ENCODE measurements at regions not wholly inside any gene's neighbourhood (a gene's known extent, or its start where the extent isn't known, plus 50 kb on each side); places are given as distances from the start of the nearest gene placed in this dataset.

GRCh38 chr4:96063639-96064038 lies 223.7 kb downstream of the PDHA2 start:
- TF ChIP-seq NR2F2 (IDR thresholded peaks at IDR 0.05) (no peak), RXRA (IDR thresholded peaks at IDR 0.05) (no peak), ATF3 (IDR thresholded peaks at IDR 0.05) (no peak), FOXA1 (IDR thresholded peaks at IDR 0.05) (no peak), GABPA (IDR thresholded peaks at IDR 0.05 in 1 of 2, conservative IDR thresholded peaks at IDR 0.05 in 1 of 2) (no peak), REST (IDR thresholded peaks at IDR 0.05) (no peak), ZBTB33 (IDR thresholded peaks at IDR 0.05) (no peak), FOXA2 (IDR thresholded peaks at IDR 0.05) (no peak), CTCF (IDR thresholded peaks at IDR 0.05; ENCODE audit: low read depth, low read length, missing input control) (no peak), HNF4A (conservative IDR thresholded peaks at IDR 0.05) (no peak), RAD21 (IDR thresholded peaks at IDR 0.05) (no peak)
- TF ChIP-seq, protein P1, sequence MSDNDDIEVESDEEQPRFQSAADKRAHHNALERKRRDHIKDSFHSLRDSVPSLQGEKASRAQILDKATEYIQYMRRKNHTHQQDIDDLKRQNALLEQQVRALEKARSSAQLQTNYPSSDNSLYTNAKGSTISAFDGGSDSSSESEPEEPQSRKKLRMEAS (IDR thresholded peaks at IDR 0.05), result no peak
- no peaks in the 10 kb centered on the region for H3K36me3 ChIP-seq (ENCODE audit: control insufficient read depth in 4 of 4, insufficient read depth in 3 of 4, low read depth in 1 of 4, low read length in 3 of 4)
- WGBS, result 45% methylated on average over 2 of the region's 2 CpGs
- H3K4me3 ChIP-seq (ENCODE audit: low read depth in 1 of 3, low read length in 3 of 3), result no peak overlapping the region
- DNase-seq (ENCODE audit: low spot score), result no peak
- no peaks in the 10 kb centered on the region for H3K27me3 ChIP-seq (ENCODE audit: control insufficient read depth in 4 of 4, insufficient read depth in 4 of 4, low read length in 3 of 4)
- H3K9ac ChIP-seq (ENCODE audit: low read depth in 1 of 2, low read length in 2 of 2), result no peak overlapping the region
- no peak overlapping the region for H3K27ac ChIP-seq (ENCODE audit: low read depth in 1 of 2, low read length in 2 of 2)
- H3K4me1 ChIP-seq (ENCODE audit: control insufficient read depth in 4 of 4, insufficient read depth in 4 of 4, low read length in 3 of 4), result no peaks in the 10 kb centered on the region
- no peaks in the 10 kb centered on the region for H3K9me3 ChIP-seq (ENCODE audit: control insufficient read depth in 4 of 4, low read length in 3 of 4)

DNA sequence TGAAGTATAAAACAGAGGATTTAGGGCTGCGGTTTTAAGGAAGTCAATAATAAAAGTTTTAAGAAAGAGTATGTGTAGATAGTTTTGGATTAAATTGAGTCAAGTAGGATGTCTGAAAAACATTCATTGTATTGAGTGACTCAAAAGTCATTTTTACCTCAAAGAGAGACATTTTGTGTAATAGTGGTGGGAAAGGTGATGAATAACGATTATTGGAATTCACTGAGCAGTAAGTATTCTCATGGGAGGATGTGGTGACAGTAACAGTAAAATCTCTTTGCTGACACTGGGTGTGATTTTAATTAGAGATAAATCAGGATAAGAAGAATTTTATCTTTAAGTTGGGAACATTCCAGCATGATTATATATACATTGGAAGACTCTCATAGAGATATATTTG lies 233.6 kb downstream of the PDHA2 start:
- Histone ChIP-seq H3K36me3 (ENCODE audit: control insufficient read depth in 4 of 4, insufficient read depth in 3 of 4, low read depth in 1 of 4, low read length in 3 of 4) (no peaks in the 10 kb centered on the region), H3K9ac (ENCODE audit: low read depth in 1 of 2, low read length in 2 of 2) (no peak overlapping the region), H3K4me3 (ENCODE audit: low read depth in 1 of 3, low read length in 3 of 3) (no peak overlapping the region), H3K4me1 (ENCODE audit: control insufficient read depth in 4 of 4, insufficient read depth in 4 of 4, low read length in 3 of 4) (no peaks in the 10 kb centered on the region), H3K9me3 (ENCODE audit: control insufficient read depth in 4 of 4, low read length in 3 of 4) (no peaks in the 10 kb centered on the region), H3K27ac (ENCODE audit: low read depth in 1 of 2, low read length in 2 of 2) (no peak overlapping the region), H3K27me3 (ENCODE audit: control insufficient read depth in 4 of 4, insufficient read depth in 4 of 4, low read length in 3 of 4) (no peaks in the 10 kb centered on the region)
- WGBS, result 86% methylated on average over 2 of the region's 2 CpGs
- DNase-seq (ENCODE audit: low spot score), result no peak
- TF ChIP-seq SP1 (IDR thresholded peaks at IDR 0.05), result no peak
- TF ChIP-seq GABPA (IDR thresholded peaks at IDR 0.05 in 1 of 2, conservative IDR thresholded peaks at IDR 0.05 in 1 of 2), result no peak
- no peak for TF ChIP-seq HNF4A (conservative IDR thresholded peaks at IDR 0.05)
- TF ChIP-seq JUND (IDR thresholded peaks at IDR 0.05), result no peak
- no peak for TF ChIP-seq ATF3 (IDR thresholded peaks at IDR 0.05)
- TF ChIP-seq EGR1 (IDR thresholded peaks at IDR 0.05; ENCODE audit: low read depth in 2 of 2), result no peak
- no peak for TF ChIP-seq ZBTB33 (IDR thresholded peaks at IDR 0.05)
- no peak for TF ChIP-seq YY1 (IDR thresholded peaks at IDR 0.05)
- TF ChIP-seq FOXA1 (IDR thresholded peaks at IDR 0.05), result no peak

Data from liver (tissue), 8 donors.